ENCODE measurements at regions not wholly inside any gene's neighbourhood (a gene's known extent, or its start where the extent isn't known, plus 50 kb on each side); places are given as distances from the start of the nearest gene placed in this dataset.
"Not testable (repeated sequence)": the region's sequence is repeated elsewhere in the genome, so short reads cannot be mapped to it uniquely, and the experiment has no call there.

- H3K4me3 Mint-ChIP-seq; H3K27ac Mint-ChIP-seq; H3K9me3 Mint-ChIP-seq; H3K36me3 Mint-ChIP-seq; ATAC-seq (ENCODE audit: low read depth in 2 of 2); H3K4me1 Mint-ChIP-seq; DNase-seq; H3K27me3 Mint-ChIP-seq: not testable (repeated sequence)
Measured at GRCh38 chrX:63160994-63161393, 190.1 kb downstream of the SPIN4 start.

- H3K4me1 Mint-ChIP-seq; H3K27ac Mint-ChIP-seq; H3K27me3 Mint-ChIP-seq; H3K9me3 Mint-ChIP-seq; H3K36me3 Mint-ChIP-seq; ATAC-seq (ENCODE audit: low read depth in 2 of 2); H3K4me3 Mint-ChIP-seq; DNase-seq: not testable (repeated sequence)
Measured at GRCh38 chrX:63160340-63160739, 190.8 kb downstream of the SPIN4 start.

DNA sequence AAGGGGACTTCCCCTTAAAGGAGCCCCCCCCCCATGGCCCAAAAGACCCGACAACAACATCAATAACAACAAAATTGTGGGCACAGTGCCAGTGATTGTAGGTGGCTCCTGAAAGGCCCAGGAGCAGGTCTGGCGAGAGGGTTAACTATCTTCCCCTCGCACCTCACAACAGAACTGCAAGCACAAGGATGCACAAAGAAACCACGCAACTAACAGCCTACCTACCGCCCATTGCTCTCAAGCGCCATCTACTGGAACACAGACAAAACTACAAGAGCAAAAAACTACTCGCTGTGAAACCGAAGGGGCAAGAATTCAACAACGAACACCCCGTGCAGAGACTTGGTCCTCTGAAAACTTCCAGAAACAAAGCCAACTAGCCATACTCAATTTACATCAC, 205.6 kb downstream of the SPIN4 start:
- not testable (repeated sequence) for H3K36me3 Mint-ChIP-seq; H3K4me3 Mint-ChIP-seq; DNase-seq; H3K27me3 Mint-ChIP-seq; H3K4me1 Mint-ChIP-seq; H3K9me3 Mint-ChIP-seq; H3K27ac Mint-ChIP-seq; ATAC-seq (ENCODE audit: low read depth in 2 of 2)

DNA sequence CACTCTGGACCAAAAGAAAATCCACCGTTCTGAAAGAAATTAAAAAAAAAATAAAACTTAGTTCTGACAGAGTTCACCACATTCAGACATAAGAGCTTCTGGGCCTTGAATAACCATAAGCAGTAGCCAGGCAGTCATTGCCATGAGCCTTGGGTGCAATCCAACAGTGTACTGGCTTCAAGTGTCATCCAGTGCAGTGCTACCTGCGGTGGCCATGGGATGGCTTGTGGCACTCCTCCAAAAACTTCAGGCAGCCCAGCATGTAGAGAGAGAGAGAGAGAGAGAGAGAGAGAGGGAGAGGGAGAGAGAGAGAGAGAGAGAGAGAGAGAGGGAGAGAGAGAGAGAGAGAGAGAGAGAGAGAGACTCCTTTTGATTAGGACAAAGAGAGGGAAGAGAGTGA, 208.5 kb downstream of the SPIN4 start:
- H3K9me3 Mint-ChIP-seq; ATAC-seq (ENCODE audit: low read depth in 2 of 2); H3K4me3 Mint-ChIP-seq; H3K27ac Mint-ChIP-seq; H3K4me1 Mint-ChIP-seq; H3K36me3 Mint-ChIP-seq; H3K27me3 Mint-ChIP-seq; DNase-seq: not testable (repeated sequence)

DNA sequence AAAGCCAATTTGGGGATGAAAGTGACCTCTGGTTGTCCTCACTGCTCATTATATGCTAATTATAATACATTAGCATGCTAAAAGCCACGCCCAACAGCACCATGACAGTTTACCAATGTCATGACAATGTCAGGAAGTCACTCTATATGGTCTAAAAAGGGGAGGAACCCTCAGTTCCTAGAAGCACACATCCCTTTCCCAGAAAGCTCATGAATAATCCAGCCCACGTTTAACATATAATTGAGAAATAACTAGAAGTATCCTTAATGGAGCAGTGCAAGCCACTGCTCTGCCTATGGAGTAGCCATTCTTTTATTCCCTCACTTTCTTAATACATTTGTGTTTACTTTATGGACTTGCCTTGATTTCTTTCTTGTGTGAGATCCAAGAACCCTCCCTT, 215.3 kb downstream of the SPIN4 start:
- H3K4me3 Mint-ChIP-seq; H3K27ac Mint-ChIP-seq; H3K9me3 Mint-ChIP-seq; H3K36me3 Mint-ChIP-seq; H3K27me3 Mint-ChIP-seq; H3K4me1 Mint-ChIP-seq; ATAC-seq (ENCODE audit: low read depth in 2 of 2); DNase-seq: not testable (repeated sequence)

DNA sequence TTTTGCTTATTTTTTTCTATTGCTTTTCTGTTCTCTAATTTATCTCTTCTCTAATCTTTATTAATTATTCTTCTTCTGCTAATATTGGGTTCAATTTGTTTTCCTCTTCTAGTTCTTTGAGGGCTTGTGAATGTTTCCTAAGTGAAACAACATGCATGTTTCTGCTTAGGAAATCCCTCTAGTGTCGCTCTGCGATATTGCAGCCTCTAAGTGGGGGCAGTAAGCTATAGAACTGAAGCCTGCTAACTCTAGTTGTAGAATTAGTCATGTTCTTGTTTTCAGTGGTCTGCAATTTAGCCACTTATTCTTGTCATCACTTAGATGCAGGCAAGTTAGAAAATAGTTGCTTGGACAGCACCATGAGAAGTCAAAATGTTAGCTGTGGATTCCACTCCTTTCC, 222.6 kb downstream of the SPIN4 start:
- Mint-ChIP-seq H3K36me3 (no peaks in the 10 kb centered on the region), H3K27me3 (no peaks in the 10 kb centered on the region), H3K4me3 (no peak overlapping the region), H3K9me3 (peaks cover 0 to 5% (median 2%) of the 10 kb centered on the region in 7 donors), H3K27ac (no peak overlapping the region), H3K4me1 (no peaks in the 10 kb centered on the region)
- ATAC-seq (ENCODE audit: low read depth in 2 of 2) = no peak
- DNase-seq = no peak

DNA sequence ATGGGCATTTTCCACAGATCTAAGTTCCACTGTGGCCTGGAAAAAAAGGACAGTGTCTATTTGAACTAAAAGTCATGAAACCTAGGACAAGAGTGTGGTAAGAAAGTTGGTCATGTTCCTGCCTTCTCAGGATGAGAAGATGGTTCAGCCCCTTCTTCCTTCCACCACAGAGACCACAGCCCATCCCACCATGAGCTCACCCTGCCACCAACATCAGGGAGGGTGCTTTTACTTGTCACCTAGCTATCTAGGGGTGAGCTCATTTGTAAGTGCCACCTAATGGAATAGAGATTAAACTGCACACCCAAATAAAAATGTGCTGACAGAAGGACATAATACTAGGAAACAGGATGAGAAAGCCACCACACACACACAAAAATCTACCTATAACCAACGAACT, 235.9 kb downstream of the SPIN4 start:
- no peak overlapping the region for H3K27ac Mint-ChIP-seq
- no peaks in the 10 kb centered on the region for H3K27me3 Mint-ChIP-seq
- H3K4me3 Mint-ChIP-seq = no peak overlapping the region
- H3K36me3 Mint-ChIP-seq = no peaks in the 10 kb centered on the region
- peaks cover 0 to 7% (median 0%) of the 10 kb centered on the region in 7 donors for H3K9me3 Mint-ChIP-seq
- ATAC-seq (ENCODE audit: low read depth in 2 of 2) = no peak
- no peaks in the 10 kb centered on the region for H3K4me1 Mint-ChIP-seq
- DNase-seq = no peak

DNA sequence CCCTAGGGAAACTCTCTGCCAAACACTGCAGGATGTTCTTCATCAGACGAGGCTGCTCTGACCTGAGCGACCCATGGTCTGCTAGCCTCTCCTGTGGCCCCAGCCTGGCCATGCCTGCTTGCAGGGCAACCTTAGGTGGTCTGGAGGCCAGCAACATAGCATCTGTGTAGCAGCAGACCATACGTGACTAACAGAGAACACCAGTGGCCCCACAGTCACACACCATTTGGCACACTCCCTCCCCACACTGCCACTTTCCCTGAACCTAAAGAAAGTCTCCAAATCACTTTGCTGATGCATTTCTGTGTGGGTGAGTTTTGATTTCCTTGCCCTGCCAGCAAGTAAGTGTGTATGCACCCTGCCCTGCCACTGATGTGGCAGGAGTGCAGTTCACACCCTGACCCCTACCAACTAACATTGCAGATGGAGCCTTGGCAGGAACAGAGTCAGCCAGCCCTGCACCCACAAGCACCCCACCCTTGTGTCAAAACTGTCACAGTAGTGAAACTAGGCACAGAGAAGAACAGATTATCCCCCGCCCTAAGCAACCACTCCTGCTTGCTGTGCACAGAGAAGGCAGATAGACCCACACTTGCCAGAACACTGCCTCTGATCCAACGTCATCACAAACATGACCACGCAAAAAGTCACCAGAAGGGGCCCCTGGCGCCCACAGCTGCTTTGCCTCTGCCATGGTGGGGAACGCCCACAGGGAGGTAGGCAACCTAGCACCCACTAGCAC, 249.1 kb downstream of the SPIN4 start:
- no peak for DNase-seq
- ATAC-seq (ENCODE audit: low read depth in 2 of 2) = no peak
- Mint-ChIP-seq H3K27ac (no peak overlapping the region), H3K36me3 (no peaks in the 10 kb centered on the region), H3K27me3 (peaks cover 0 to 7% (median 0%) of the 10 kb centered on the region in 3 donors), H3K4me3 (no peak overlapping the region), H3K4me1 (no peaks in the 10 kb centered on the region), H3K9me3 (peaks cover under 1 to 12% (median 8%) of the 10 kb centered on the region in 7 donors)

DNA sequence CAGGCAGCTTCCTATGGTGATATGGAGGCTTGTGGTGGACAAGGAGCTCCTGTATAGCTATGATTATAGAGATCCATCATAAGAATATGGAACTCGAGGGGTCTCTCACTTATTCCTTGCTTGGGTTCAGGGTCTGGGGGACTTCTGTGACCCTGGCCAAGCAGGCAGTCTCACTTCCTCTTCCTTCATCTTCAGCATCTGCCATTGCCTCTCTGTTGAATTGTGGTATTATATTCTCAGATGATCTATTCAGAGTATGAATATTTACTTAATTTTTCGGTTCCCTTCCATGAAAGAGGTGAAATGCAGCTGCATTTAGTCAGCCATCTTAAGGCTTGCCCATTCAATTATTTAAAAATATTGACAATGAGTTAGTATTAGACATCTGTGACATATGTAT, 292.9 kb downstream of the SPIN4 start:
- no peaks in the 10 kb centered on the region for H3K36me3 Mint-ChIP-seq
- DNase-seq (no peak), ATAC-seq (ENCODE audit: low read depth in 2 of 2) (no peak)
- no peak overlapping the region for H3K4me3 Mint-ChIP-seq
- no peak overlapping the region for H3K27ac Mint-ChIP-seq
- no peaks in the 10 kb centered on the region for H3K27me3 Mint-ChIP-seq
- H3K9me3 Mint-ChIP-seq = peaks cover 0 to 21% (median 5%) of the 10 kb centered on the region in 7 donors
- no peaks in the 10 kb centered on the region for H3K4me1 Mint-ChIP-seq

DNA sequence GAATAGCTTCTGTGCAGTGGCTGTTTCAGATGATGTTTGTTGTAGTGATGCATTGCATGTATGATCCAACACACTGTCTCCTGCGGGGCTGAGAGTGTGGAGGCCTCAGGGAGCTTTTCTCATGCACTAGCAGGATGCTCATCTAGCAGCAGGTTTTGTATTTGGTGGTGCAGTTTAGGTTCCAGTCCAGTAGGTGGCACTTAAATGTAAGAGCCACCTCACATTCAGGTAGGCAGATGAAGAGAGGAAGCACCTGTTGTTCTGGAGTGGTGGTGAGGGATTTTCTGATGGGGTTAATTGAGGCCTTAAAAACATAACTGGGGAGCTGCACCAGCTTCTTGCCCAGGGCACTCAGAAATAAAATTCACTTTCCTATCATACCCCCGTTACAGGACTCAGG, 300.9 kb downstream of the SPIN4 start:
- Mint-ChIP-seq H3K27ac (no peak overlapping the region), H3K27me3 (no peaks in the 10 kb centered on the region), H3K36me3 (no peaks in the 10 kb centered on the region), H3K4me1 (no peaks in the 10 kb centered on the region), H3K9me3 (peaks cover 0 to 12% (median 2%) of the 10 kb centered on the region in 7 donors), H3K4me3 (no peak overlapping the region)
- no peak for ATAC-seq (ENCODE audit: low read depth in 2 of 2)
- no peak for DNase-seq

- Mint-ChIP-seq H3K4me1 (no peaks in the 10 kb centered on the region), H3K4me3 (no peak overlapping the region), H3K36me3 (no peaks in the 10 kb centered on the region), H3K27ac (no peak overlapping the region), H3K9me3 (peaks cover 0 to 32% (median 8%) of the 10 kb centered on the region in 7 donors), H3K27me3 (no peaks in the 10 kb centered on the region)
- DNase-seq (no peak), ATAC-seq (ENCODE audit: low read depth in 2 of 2) (no peak)
Measured at GRCh38 chrX:63032811-63033210, 318.3 kb downstream of the SPIN4 start.

DNA sequence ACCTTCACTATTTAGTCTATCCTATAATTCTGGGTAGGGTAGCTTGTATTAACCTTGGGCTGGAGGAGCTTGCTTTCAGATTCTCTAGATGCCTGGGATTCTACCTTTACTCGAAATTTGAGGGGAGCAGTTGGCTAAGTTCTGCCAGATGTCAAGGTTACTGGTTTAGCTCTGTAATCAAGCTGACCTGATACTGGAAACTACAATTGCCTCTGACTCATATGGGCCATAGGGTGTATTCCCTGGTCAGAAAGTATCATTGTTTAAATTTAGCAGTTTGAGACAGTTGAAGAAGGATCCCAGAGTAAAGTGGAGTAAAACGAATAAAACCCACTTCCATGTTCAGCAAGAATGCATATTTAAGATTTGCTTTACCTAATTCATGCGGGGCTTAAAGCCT, 337.6 kb downstream of the SPIN4 start:
- no peak for ATAC-seq (ENCODE audit: low read depth in 2 of 2)
- H3K4me3 Mint-ChIP-seq = no peak overlapping the region
- H3K36me3 Mint-ChIP-seq = no peaks in the 10 kb centered on the region
- peaks cover 5 to 18% (median 12%) of the 10 kb centered on the region in 7 donors for H3K9me3 Mint-ChIP-seq
- no peak overlapping the region for H3K27ac Mint-ChIP-seq
- no peaks in the 10 kb centered on the region for H3K4me1 Mint-ChIP-seq
- no peak for DNase-seq
- H3K27me3 Mint-ChIP-seq = no peaks in the 10 kb centered on the region

DNA sequence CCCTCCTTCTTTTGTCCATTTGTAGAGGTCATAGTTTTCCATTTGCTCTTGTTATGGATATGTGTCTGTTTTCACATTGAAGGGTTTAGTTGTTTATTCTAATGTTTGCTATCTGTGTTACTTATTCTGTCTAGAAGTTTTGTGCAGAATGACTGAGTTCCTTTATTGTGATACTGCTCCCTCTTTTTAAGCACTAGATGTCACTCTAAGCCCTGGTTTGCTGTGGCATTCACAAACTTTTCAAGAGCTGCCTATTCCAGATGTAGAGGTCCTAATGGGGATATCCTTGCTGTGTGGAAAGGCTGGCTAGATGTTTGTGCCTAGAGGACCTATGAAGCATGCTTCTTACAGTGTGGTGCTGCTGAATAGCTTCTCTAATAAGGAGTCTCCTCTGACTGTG, 338.6 kb downstream of the SPIN4 start:
- Mint-ChIP-seq H3K27ac (no peak overlapping the region), H3K36me3 (no peaks in the 10 kb centered on the region), H3K9me3 (peaks cover 5 to 18% (median 12%) of the 10 kb centered on the region in 7 donors), H3K27me3 (no peaks in the 10 kb centered on the region), H3K4me3 (no peak overlapping the region), H3K4me1 (no peaks in the 10 kb centered on the region)
- no peak for DNase-seq
- no peak for ATAC-seq (ENCODE audit: low read depth in 2 of 2)

DNA sequence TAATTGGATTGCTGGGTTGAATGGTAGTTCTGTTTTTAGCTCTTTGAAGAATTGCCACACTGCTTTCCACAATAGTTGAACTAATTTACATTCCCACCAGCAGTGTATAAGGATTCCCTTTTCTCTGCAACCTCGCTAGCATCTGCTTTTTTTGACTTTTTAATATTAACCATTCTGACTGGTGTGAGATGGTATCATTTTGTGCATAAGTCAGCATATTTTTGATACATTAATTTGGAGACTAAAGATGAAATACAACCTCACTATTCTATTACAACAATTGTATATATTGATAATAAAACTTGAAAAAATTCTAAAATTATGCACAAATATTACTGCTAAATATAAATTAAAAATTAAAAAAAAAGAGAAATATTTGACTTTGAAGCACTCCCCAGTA, 350.9 kb downstream of the SPIN4 start:
- H3K4me1 Mint-ChIP-seq; H3K36me3 Mint-ChIP-seq; H3K4me3 Mint-ChIP-seq; H3K27ac Mint-ChIP-seq; DNase-seq; ATAC-seq (ENCODE audit: low read depth in 2 of 2); H3K27me3 Mint-ChIP-seq: not testable (repeated sequence)
- H3K9me3 Mint-ChIP-seq = peaks cover 8 to 39% (median 14%) of the 10 kb centered on the region in 7 donors
